Eye (tissue), 1 donor: ENCODE measurements at regions not wholly inside any gene's neighbourhood (a gene's known extent, or its start where the extent isn't known, plus 50 kb on each side); places are given as distances from the start of the nearest gene placed in this dataset.
A peak's percentile ranks its signal among the peaks of the same experiment; 100 is the strongest.
"Not testable (repeated sequence)": the region's sequence is repeated elsewhere in the genome, so short reads cannot be mapped to it uniquely, and the experiment has no call there.

Source experiments
- DNase-seq: peaks from one replicate; pipeline ENCODE4 v3.0.0-alpha.2; 2015

- no peak for DNase-seq
Observed at GRCh38 chrX:137646472-137646871, 80.5 kb downstream of the ZIC3 start.

GRCh38 chrX:137651647-137652046 is 85.7 kb downstream of the ZIC3 start:
- DNase-seq, result no peak

GRCh38 chrX:137652086-137652485 is 86.2 kb downstream of the ZIC3 start:
- peak; percentile 82 for DNase-seq

- no peak for DNase-seq
Observed at GRCh38 chrX:137654481-137654880, 88.6 kb downstream of the ZIC3 start.

DNA sequence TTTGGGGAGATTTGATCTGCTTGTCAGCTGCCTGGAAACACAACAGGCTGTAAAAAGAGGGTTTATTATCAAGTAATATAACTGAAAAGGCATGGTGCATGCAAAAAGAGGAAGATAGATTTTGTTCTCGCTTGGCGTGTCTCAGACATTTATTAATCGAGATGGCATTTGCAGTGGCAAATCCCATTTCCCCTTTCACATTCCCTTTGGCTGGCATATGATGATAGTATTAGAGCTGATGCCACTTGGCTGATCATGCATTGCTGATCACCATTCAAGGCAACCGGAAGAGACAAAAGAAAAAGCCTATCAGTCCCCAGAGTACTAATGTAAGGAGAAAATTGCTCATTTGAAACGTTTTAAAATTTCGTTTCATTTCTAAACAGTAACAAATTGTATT is 101.8 kb downstream of the ZIC3 start:
- DNase-seq, result peak; percentile 5

GRCh38 chrX:137684591-137684990 is 118.7 kb downstream of the ZIC3 start:
- no peak for DNase-seq

- no peak for DNase-seq
Observed at GRCh38 chrX:137695417-137695816, 129.5 kb downstream of the ZIC3 start.

- no peak for DNase-seq
Observed at GRCh38 chrX:137707348-137707747, 141.4 kb downstream of the ZIC3 start.

DNA sequence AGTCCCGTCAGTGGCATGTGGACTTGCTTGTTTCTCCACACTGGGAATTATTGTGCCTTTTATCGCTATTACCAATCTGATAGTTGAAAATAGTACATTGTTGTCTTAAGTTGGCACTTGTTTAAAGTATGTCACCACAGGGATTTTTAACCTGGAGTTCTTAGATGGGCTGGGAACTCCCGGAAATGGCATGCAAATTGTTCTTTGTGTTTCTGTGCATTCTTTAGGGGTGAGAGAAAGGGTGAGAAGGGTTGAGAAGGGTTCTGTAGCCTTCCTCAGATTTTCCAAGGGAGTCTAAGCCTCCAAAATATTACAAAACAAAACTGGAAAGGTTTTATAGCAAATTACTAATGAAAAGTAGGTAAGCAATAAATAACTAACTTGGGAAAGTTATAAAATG is 176.9 kb downstream of the ZIC3 start:
- DNase-seq, result no peak

DNA sequence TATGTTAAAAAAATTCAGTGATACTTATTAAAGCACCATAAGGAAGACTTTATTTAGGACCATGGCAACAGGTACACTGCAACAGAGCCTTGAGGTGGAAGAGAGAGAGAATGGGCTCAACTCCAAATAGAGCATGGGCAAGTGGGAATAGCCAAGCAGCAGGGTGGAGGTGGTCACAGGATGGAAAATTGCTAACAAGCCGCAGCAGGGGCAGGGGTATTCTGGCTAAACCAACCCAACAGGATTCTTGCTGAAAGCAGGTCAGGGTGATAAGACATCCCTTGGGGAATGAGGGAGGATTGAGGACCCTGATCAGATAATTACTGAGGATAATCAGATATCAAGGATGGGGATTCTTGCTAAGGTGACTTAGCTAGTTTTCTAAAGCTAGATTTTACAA is 177.5 kb downstream of the ZIC3 start:
- DNase-seq, result no peak

- DNase-seq, result no peak
Observed at GRCh38 chrX:137746289-137746688, 180.4 kb downstream of the ZIC3 start.

GRCh38 chrX:137747244-137748043 is 181.5 kb downstream of the ZIC3 start:
- peak; percentile 71 for DNase-seq

DNA sequence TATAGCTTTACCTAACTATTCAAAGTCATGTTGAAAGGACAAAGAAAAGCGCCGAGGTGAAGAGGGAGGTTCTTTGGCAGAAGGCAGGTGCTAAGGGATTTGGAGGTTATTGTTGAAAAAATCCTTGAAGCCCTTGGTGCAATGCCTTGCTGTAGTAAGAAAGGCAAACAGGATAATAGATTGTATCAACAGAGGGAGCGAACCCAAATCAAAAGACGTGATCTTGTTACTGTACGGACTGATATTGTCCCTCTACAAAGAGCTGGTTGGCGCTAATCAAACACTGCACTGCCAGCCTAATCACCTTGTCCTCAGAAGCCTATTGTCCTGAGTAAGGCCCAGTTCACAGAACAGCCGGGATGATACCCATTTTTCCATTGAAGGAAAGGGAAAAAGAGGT is 182.9 kb downstream of the ZIC3 start:
- peak; percentile 32 for DNase-seq

DNA sequence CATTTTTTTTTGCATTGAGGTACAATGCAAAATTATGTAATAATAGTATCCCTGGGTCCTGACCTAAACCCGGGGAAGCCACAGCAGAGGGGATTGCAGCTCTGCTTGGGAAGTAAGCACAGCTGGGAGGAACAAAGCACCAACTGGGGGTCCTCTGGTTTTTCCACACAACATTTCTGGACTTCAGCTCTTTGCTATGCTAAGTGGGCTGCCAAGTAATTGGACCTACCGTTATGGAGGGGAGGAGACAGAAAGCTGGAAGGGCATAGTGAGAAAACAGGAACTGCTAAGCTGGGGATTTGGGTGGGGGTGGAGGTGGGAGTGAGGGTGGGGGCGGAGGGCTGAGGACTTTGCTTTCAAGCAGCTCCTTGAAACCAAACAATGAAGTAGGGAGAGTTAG is 183.3 kb downstream of the ZIC3 start:
- DNase-seq, result peak; percentile 30

- DNase-seq, result no peak
Observed at GRCh38 chrX:137771537-137771936, 205.6 kb downstream of the ZIC3 start.

DNA sequence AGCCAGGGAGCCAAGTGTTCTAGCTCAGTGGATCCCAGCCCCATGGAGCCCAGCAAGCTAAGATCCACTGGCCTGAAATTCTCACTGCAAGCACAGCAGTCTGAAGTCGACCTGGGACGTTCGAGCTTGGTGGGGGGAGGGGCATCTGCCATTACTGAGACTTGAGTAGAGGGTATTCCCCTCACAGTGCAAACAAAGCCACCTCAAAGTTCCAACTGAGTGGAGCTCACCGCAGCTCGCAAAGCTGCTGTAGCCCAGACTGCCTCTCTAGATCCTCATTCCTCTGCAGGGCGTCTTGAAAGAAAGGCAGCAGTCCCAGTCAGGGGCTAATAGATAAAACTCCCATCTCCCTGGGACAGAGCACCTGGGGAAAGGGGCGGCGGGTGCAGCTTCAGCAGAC is 226.3 kb downstream of the ZIC3 start:
- no peak for DNase-seq

DNA sequence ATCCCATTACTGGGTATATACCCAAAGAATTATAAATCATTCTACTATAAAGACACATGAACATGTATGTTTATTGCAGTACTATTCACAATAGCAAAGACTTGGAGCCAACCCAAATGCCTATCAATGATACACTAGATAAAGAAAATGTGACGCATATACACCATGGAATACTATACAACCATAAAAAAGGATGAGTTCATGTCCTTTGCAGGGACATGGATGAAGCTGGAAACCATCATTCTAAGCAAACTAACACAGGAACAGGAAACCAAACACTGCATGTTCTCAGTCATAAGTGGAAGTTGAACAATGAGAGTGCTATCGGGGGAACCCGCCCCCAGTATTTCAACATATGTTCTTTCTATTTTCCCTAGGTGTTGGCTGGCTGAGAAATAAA is 232.0 kb downstream of the ZIC3 start:
- not testable (repeated sequence) for DNase-seq

DNA sequence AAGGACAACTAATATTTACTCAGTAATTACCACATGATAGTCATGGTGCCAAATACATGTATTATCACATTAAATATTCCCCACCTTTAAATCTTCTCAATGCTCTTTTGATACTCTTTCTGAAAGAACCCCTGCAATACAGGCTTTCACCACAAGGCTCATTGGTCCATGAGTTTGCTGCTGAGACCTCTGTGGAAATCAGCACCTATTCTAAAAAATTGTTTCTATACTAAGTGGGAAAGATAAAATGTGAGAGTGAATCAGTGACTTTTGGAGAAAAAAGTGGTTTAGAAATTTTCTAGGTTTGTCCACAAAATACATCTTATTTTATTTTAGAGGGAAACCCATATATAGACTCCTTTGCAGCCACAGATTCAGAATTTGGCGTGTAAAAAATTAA is 257.3 kb downstream of the ZIC3 start:
- DNase-seq, result no peak

DNA sequence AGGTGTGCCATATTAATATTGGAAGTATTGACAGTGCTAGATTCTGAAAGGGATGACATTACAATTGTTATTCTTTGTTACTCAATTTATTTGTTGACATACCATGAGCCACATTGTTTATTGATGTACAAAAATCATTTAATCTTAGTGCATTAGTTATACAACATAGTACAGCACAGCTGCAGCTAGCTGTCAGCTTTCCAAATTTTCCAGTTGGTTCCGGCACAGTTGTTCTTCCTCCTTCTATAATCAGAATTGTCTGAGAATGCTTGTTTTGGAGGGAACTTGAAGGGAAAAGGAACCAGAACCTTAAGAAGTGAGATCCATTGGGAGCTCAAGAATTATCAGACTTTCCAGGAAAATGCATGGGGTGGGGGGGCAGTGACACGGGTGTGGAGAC is 281.4 kb downstream of the ZIC3 start:
- peak; percentile 13 for DNase-seq

- DNase-seq, result peak; percentile 6
Observed at GRCh38 chrX:137848266-137848905, 282.5 kb downstream of the ZIC3 start.

GRCh38 chrX:137852502-137852901 is 286.6 kb downstream of the ZIC3 start:
- no peak for DNase-seq

DNA sequence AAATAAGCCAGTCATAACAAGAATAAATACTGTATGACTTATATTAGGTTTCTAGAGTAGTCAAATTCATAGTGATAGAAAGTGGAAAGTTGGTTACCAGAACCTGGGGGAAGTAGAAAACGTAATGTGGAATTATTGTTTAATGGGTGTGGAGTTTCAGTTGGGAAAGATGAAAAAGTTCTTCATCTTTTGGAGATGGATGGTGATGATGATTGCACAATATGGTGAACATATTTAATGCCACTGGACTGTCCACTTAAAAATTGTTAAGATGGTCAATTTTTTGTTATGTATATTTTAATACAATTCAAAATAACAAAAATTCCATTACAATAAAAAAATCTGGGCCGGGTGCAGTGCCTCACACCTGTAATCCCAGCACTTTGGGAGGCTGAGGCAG is 289.6 kb downstream of the ZIC3 start:
- DNase-seq, result no peak

DNA sequence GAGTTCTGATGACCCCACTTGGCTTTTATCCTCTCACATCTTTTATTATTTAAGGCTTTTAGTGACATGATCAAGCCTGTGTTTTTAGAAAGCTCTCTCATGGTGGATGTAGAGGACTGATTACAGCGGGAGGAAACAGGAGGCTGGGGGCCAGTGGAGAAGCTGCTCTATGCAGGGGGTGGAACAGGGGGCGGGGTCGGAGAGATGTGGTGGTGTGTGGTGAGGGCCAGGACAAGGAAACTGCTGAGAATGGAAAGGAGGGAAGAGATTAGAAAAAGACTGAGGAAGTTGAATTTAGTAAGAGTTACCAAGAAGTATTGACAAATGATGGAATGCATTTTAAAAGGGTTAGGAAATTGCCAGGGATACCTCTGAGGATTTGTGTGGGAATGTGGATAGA is 292.2 kb downstream of the ZIC3 start:
- no peak for DNase-seq

- no peak for DNase-seq
Observed at GRCh38 chrX:137878401-137878800, 312.5 kb downstream of the ZIC3 start.

GRCh38 chrX:137882960-137883359 is 317.0 kb downstream of the ZIC3 start:
- DNase-seq, result no peak
